Smooth muscle cell (in vitro differentiated cells): ENCODE measurements at regions not wholly inside any gene's neighbourhood (a gene's known extent, or its start where the extent isn't known, plus 50 kb on each side); places are given as distances from the start of the nearest gene placed in this dataset.

Experiments
- DNase-seq: peaks from one replicate; lab custom pipeline; 2025; ENCODE audit not compliant: unreplicated experiment; lab: John Stamatoyannopoulos, UW
- H2AFZ ChIP-seq: fragments of 200-600 bp; sonication (generic); 2 replicates; pipeline ENCODE4 v1.6.0; 2016; ENCODE audit warnings: antibody characterized with exemption, low read depth, mild to moderate bottlenecking
- H3F3A ChIP-seq: fragments of 200-600 bp; sonication (generic); 2 replicates; pipeline ENCODE4 v1.6.0; 2017; ENCODE audit warnings: antibody characterized with exemption, low read depth
- H3K27ac ChIP-seq: fragments of 200-600 bp; sonication (generic); 2 replicates; pipeline ENCODE4 v1.5.1; 2016; ENCODE audit warnings: low read depth, mild to moderate bottlenecking
- H3K27me3 ChIP-seq: fragments of 200-600 bp; sonication (generic); 2 replicates; pipeline ENCODE4 v1.6.1; 2016; ENCODE audit warnings: low read depth, mild to moderate bottlenecking
- H3K36me3 ChIP-seq: fragments of 200-600 bp; sonication (generic); 2 replicates; pipeline ENCODE4 v1.5.1; 2016; ENCODE audit warnings: low read depth
- H3K4me1 ChIP-seq: fragments of 200-600 bp; sonication (generic); 2 replicates; pipeline ENCODE4 v1.5.1; 2016; ENCODE audit warnings: low read depth
- H3K4me2 ChIP-seq: fragments of 200-600 bp; sonication (generic); 2 replicates; pipeline ENCODE4 v1.6.0; 2016; ENCODE audit warnings: mild to moderate bottlenecking
- H3K4me3 ChIP-seq: fragments of 200-600 bp; sonication (generic); 2 replicates; pipeline ENCODE4 v1.5.1; 2016; ENCODE audit warnings: mild to moderate bottlenecking
- H3K79me2 ChIP-seq: fragments of 200-600 bp; sonication (generic); 2 replicates; pipeline ENCODE4 v1.6.0; 2016; ENCODE audit warnings: low read depth, mild to moderate bottlenecking
- H3K9ac ChIP-seq: fragments of 200-600 bp; sonication (generic); 2 replicates; pipeline ENCODE4 v1.6.0; 2016; ENCODE audit warnings: low read depth
- H3K9me3 ChIP-seq: fragments of 200-600 bp; sonication (generic); replicated peaks from 2 replicates; pipeline ENCODE4 v1.5.1; 2016; ENCODE audit warnings: low read depth
- H4K20me1 ChIP-seq: fragments of 200-600 bp; sonication (generic); 2 replicates; pipeline ENCODE4 v1.6.0; 2016; ENCODE audit warnings: low read depth
- CTCF ChIP-seq: fragments of 200-600 bp; sonication (generic); IDR thresholded peaks from 2 replicates; pipeline ENCODE4 v1.5.1; 2017; ENCODE audit warnings: borderline replicate concordance, mild to moderate bottlenecking, antibody characterized with exemption; ENCODE audit not compliant: insufficient read depth, poor library complexity, severe bottlenecking
- WGBS: methylation state at CpG from one replicate; pipeline ENCODE4 v1.1.7; 2016; ENCODE audit warnings: low lambda C conversion rate; 5-methylcytosine and 5-hydroxymethylcytosine counted together

GRCh38 chr16:51272420-51272819, 121.3 kb upstream of the SALL1 start:
- Histone ChIP-seq H3K36me3 (no peaks in the 10 kb centered on the region), H3K4me3 (no peak overlapping the region), H3K4me1 (peaks cover 4% of the 10 kb centered on the region), H3K4me2 (no peak overlapping the region), H3K79me2 (no peaks in the 10 kb centered on the region), H3F3A (no peaks in the 10 kb centered on the region), H4K20me1 (no peaks in the 10 kb centered on the region), H3K27ac (no peak overlapping the region), H3K27me3 (no peaks in the 10 kb centered on the region), H2AFZ (no peak overlapping the region), H3K9me3 (no peaks in the 10 kb centered on the region), H3K9ac (no peak overlapping the region)
- DNase-seq = no peak
- no peak for TF ChIP-seq CTCF
- WGBS = 95% methylated on average over 4 of the region's 4 CpGs

- no peaks in the 10 kb centered on the region for H3K27me3 ChIP-seq
- no peaks in the 10 kb centered on the region for H3F3A ChIP-seq
- DNase-seq = no peak
- no peak overlapping the region for H3K4me2 ChIP-seq
- H4K20me1 ChIP-seq = no peaks in the 10 kb centered on the region
- peaks cover 4% of the 10 kb centered on the region for H3K4me1 ChIP-seq
- no peaks in the 10 kb centered on the region for H3K9me3 ChIP-seq
- no peak overlapping the region for H3K9ac ChIP-seq
- no peak overlapping the region for H3K4me3 ChIP-seq
- no peak for TF ChIP-seq CTCF
- no peak overlapping the region for H3K27ac ChIP-seq
- H2AFZ ChIP-seq = no peak overlapping the region
- 41% methylated on average over 5 of the region's 5 CpGs for WGBS
- no peaks in the 10 kb centered on the region for H3K79me2 ChIP-seq
- no peaks in the 10 kb centered on the region for H3K36me3 ChIP-seq
Observed at GRCh38 chr16:51271156-51271701, 120.2 kb upstream of the SALL1 start.

- H3K9me3 ChIP-seq = no peaks in the 10 kb centered on the region
- no peak overlapping the region for H2AFZ ChIP-seq
- no peak overlapping the region for H3K27ac ChIP-seq
- peaks cover 4% of the 10 kb centered on the region for H3K4me1 ChIP-seq
- no peak overlapping the region for H3K4me3 ChIP-seq
- TF ChIP-seq CTCF = no peak
- H4K20me1 ChIP-seq = no peaks in the 10 kb centered on the region
- no peak for DNase-seq
- H3K27me3 ChIP-seq = no peaks in the 10 kb centered on the region
- 75% methylated on average over 4 of the region's 4 CpGs for WGBS
- H3K36me3 ChIP-seq = no peaks in the 10 kb centered on the region
- H3F3A ChIP-seq = no peaks in the 10 kb centered on the region
- H3K9ac ChIP-seq = no peak overlapping the region
- H3K4me2 ChIP-seq = no peak overlapping the region
- no peaks in the 10 kb centered on the region for H3K79me2 ChIP-seq
Observed at GRCh38 chr16:51268237-51268636, 117.2 kb upstream of the SALL1 start.

- no peak for TF ChIP-seq CTCF
- H3F3A ChIP-seq = no peaks in the 10 kb centered on the region
- no peak overlapping the region for H3K9ac ChIP-seq
- no peak overlapping the region for H2AFZ ChIP-seq
- H3K79me2 ChIP-seq = no peaks in the 10 kb centered on the region
- no peaks in the 10 kb centered on the region for H3K36me3 ChIP-seq
- H3K4me2 ChIP-seq = no peak overlapping the region
- no peaks in the 10 kb centered on the region for H3K9me3 ChIP-seq
- no peak overlapping the region for H3K4me3 ChIP-seq
- no peaks in the 10 kb centered on the region for H4K20me1 ChIP-seq
- WGBS = 91% methylated on average over 3 of the region's 3 CpGs
- no peaks in the 10 kb centered on the region for H3K27me3 ChIP-seq
- no peak overlapping the region for H3K27ac ChIP-seq
- no peak for DNase-seq
- H3K4me1 ChIP-seq = peaks cover 4% of the 10 kb centered on the region
Observed at GRCh38 chr16:51267681-51268080, 116.6 kb upstream of the SALL1 start.
